CD4-positive, CD25-positive, alpha-beta regulatory T cell (primary cell): ENCODE measurements at regions not wholly inside any gene's neighbourhood (a gene's known extent, or its start where the extent isn't known, plus 50 kb on each side); places are given as distances from the start of the nearest gene placed in this dataset.
A peak's percentile ranks its signal among the peaks of the same experiment; 100 is the strongest.

Source experiments
- ATAC-seq, 2 donors: fragments of 150-1000 bp; cut with Tn5 transposase; one replicate each; pipeline ENCODE4 v1.10.0; 2021; ENCODE audit warnings: low read depth in 2 of 2, moderate number of reproducible peaks in 2 of 2, moderate library complexity in 1 of 2
- DNase-seq, 3 donors: peaks; one replicate each; pipeline versions ENCODE4 v3.0.0 to v3.0.0-alpha.2; 2012 to 2022; ENCODE audit warnings: mixed read lengths in 1 of 3
- H3K27ac ChIP-seq: one replicate; pipeline ENCODE4 v1.7.0; 2013; ENCODE audit warnings: mild to moderate bottlenecking, low read length; ENCODE audit not compliant: insufficient read depth, poor library complexity, severe bottlenecking
- H3K27me3 ChIP-seq: one replicate; pipeline ENCODE4 v1.7.0; 2013; ENCODE audit warnings: low read length; ENCODE audit not compliant: control insufficient read depth, insufficient read depth
- H3K36me3 ChIP-seq: one replicate; pipeline ENCODE4 v1.7.0; 2013; ENCODE audit warnings: mild to moderate bottlenecking, low read length, moderate library complexity; ENCODE audit not compliant: control insufficient read depth, insufficient read depth
- H3K4me1 ChIP-seq: 2 replicates; pipeline ENCODE4 v1.7.0; 2013; ENCODE audit warnings: mild to moderate bottlenecking, low read length; ENCODE audit not compliant: insufficient read depth, control insufficient read depth, poor library complexity, severe bottlenecking
- H3K4me3 ChIP-seq: one replicate; pipeline ENCODE4 v1.7.0; 2013; ENCODE audit warnings: low read depth, mild to moderate bottlenecking, low read length, moderate library complexity
- H3K9me3 ChIP-seq, 2 experiments: 1 replicate in 1 of 2; 2 replicates in 1 of 2; pipeline ENCODE4 v1.7.0; 2013; ENCODE audit warnings: low read length in 2 of 2, mild to moderate bottlenecking in 1 of 2, moderate library complexity in 1 of 2; ENCODE audit not compliant: control insufficient read depth in 2 of 2
- H3K27ac Mint-ChIP-seq, 3 donors: one replicate each; pipeline ENCODE4 v1.8.0; 2020 to 2022; ENCODE audit warnings: mild to moderate bottlenecking in 3 of 3, mixed read lengths in 3 of 3, moderate library complexity in 2 of 3
- H3K27me3 Mint-ChIP-seq: one replicate; pipeline ENCODE4 v1.8.0; 2022; ENCODE audit warnings: mild to moderate bottlenecking, mixed read lengths
- H3K36me3 Mint-ChIP-seq: one replicate; pipeline ENCODE4 v1.8.0; 2020; ENCODE audit warnings: mixed read lengths
- H3K4me1 Mint-ChIP-seq, 4 donors: one replicate each; pipeline ENCODE4 v1.8.0; 2020 to 2022; ENCODE audit warnings: mixed read lengths in 4 of 4, mild to moderate bottlenecking in 1 of 4
- H3K4me3 Mint-ChIP-seq, 4 donors: one replicate each; pipeline ENCODE4 v1.8.0; 2020 to 2022; ENCODE audit warnings: mild to moderate bottlenecking in 4 of 4, mixed read lengths in 4 of 4, moderate library complexity in 3 of 4
- H3K9me3 Mint-ChIP-seq, 7 donors: one replicate each; pipeline ENCODE4 v1.8.0; 2020 to 2022; ENCODE audit warnings: mixed read lengths in 7 of 7, mild to moderate bottlenecking in 3 of 7, moderate library complexity in 2 of 7

DNA sequence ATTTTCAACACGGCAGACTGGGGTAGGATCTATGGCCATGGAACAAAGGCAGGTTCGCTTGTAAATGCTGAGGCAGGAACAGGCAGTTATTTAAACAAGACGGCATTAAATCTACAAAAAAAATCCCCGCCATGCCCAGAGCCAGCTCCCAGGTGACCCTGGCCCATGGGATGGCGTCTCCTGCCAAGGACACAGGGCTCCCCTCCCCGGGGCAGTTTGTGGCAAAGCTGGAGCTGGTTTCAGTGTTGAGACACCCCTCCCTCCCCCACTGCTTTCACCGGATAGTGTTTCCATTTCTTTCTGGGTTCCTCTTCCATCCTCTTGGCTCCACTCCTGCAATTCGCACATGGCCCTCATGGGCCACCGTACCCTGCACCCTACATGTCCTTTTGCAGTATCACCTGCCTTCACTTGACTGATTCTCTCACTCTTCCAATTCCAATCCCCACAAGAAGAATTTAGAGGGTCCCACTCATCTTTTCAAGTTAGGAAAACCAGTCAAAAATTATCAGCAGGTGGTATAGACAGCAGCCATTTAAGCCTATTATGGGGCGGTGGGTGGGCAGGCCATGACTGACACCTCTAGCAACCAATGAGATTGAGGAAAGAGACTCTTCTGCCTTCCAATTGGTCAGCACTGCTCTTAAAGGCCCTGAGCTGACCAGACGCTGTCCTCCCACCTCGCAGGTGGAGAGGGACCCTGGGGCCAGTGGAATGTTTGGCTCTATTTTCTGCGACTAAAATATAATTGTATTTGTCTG lies 52.0 kb downstream of the OLIG1 start:
- DNase-seq = peak in 1 of 3 donors; percentile 31
- no peak for ATAC-seq
- Histone ChIP-seq H3K4me3 (no peak overlapping the region), H3K4me1 (peaks cover 2% of the 10 kb centered on the region), H3K36me3 (no peaks in the 10 kb centered on the region), H3K9me3 (no peaks in the 10 kb centered on the region), H3K27me3 (no peaks in the 10 kb centered on the region), H3K27ac (no peak overlapping the region)
- Mint-ChIP-seq H3K27ac (peak overlapping the region in 1 of 3 donors; percentile 15), H3K4me1 (peaks cover 0 to 10% (median 1%) of the 10 kb centered on the region in 4 donors), H3K4me3 (no peak overlapping the region), H3K36me3 (no peaks in the 10 kb centered on the region), H3K27me3 (peaks cover 29% of the 10 kb centered on the region), H3K9me3 (no peaks in the 10 kb centered on the region)

- DNase-seq = no peak
Measured at GRCh38 chr21:33122507-33122906, 52.6 kb downstream of the OLIG1 start.

GRCh38 chr21:33123374-33124123 lies 53.6 kb downstream of the OLIG1 start:
- ATAC-seq (no peak), DNase-seq (no peak)
- Mint-ChIP-seq H3K27ac (no peak overlapping the region), H3K9me3 (no peaks in the 10 kb centered on the region), H3K27me3 (peaks cover 38% of the 10 kb centered on the region), H3K4me3 (no peak overlapping the region), H3K4me1 (peaks cover 0 to 7% (median 4%) of the 10 kb centered on the region in 4 donors), H3K36me3 (no peaks in the 10 kb centered on the region)
- Histone ChIP-seq H3K4me3 (no peak overlapping the region), H3K36me3 (no peaks in the 10 kb centered on the region), H3K4me1 (peaks cover 6% of the 10 kb centered on the region), H3K27ac (no peak overlapping the region), H3K27me3 (peaks cover 9% of the 10 kb centered on the region), H3K9me3 (no peaks in the 10 kb centered on the region)

More at GRCh38 chr21:33122507-33122906, 52.6 kb downstream of the OLIG1 start:
- no peak overlapping the region for H3K27ac Mint-ChIP-seq
- Histone ChIP-seq H3K27me3 (peaks cover 1% of the 10 kb centered on the region), H3K9me3 (no peaks in the 10 kb centered on the region), H3K36me3 (no peaks in the 10 kb centered on the region), H3K4me1 (peaks cover 5% of the 10 kb centered on the region), H3K4me3 (no peak overlapping the region), H3K27ac (no peak overlapping the region)
- H3K36me3 Mint-ChIP-seq = no peaks in the 10 kb centered on the region
- no peak overlapping the region for H3K4me3 Mint-ChIP-seq
- H3K4me1 Mint-ChIP-seq = peaks cover 0 to 10% (median 4%) of the 10 kb centered on the region in 4 donors
- no peaks in the 10 kb centered on the region for H3K9me3 Mint-ChIP-seq
- H3K27me3 Mint-ChIP-seq = peaks cover 35% of the 10 kb centered on the region
- ATAC-seq = no peak

- H3K4me1 Mint-ChIP-seq = peaks cover 0 to 7% (median 4%) of the 10 kb centered on the region in 4 donors
Measured at GRCh38 chr21:33124889-33125288, 54.9 kb downstream of the OLIG1 start.

DNA sequence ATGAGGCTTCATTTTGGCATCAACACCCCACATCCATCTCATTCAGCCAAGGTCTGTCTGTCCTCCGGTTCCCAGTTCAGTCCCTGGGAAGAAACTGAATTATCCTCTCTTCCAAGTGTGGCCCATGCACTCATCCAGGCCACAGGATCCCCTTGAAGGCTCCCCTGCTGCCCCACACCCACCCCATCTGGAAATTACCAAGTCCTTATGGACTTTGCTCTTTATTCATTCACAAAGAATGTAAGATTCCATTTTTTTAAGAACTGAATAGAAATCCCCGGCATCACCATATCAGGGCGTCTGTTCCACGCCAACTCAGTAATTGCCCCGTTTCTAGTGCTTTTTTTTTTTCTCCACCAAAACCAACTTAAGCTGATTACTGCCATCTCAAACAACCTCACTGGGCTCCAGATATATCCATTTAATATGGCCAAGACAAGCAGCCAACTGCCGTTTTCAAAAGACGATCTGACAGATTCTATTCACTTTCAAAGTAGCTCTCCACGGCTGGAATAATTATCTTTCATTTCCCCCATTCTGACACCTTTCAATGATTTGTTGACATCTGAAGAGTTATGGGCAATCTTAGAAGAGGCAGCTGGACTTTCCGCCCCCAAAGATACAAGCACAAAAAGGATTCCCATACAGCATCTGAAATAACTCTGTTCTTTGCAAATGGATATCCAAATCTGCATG lies 55.9 kb downstream of the OLIG1 start:
- H3K36me3 Mint-ChIP-seq = no peaks in the 10 kb centered on the region

More at GRCh38 chr21:33124889-33125288, 54.9 kb downstream of the OLIG1 start:
- Histone ChIP-seq H3K27ac (no peak overlapping the region), H3K9me3 (no peaks in the 10 kb centered on the region), H3K4me1 (peaks cover 6% of the 10 kb centered on the region), H3K4me3 (no peak overlapping the region), H3K36me3 (no peaks in the 10 kb centered on the region), H3K27me3 (peaks cover 17% of the 10 kb centered on the region)
- Mint-ChIP-seq H3K27ac (no peak overlapping the region), H3K27me3 (peaks cover 34% of the 10 kb centered on the region), H3K36me3 (no peaks in the 10 kb centered on the region), H3K4me3 (no peak overlapping the region), H3K9me3 (no peaks in the 10 kb centered on the region)
- ATAC-seq (no peak), DNase-seq (no peak)

GRCh38 chr21:33126569-33126968 lies 56.6 kb downstream of the OLIG1 start:
- Histone ChIP-seq H3K36me3 (no peaks in the 10 kb centered on the region), H3K4me3 (no peak overlapping the region), H3K27ac (no peak overlapping the region), H3K9me3 (no peaks in the 10 kb centered on the region), H3K27me3 (peaks cover 23% of the 10 kb centered on the region), H3K4me1 (peaks cover 6% of the 10 kb centered on the region)
- Mint-ChIP-seq H3K9me3 (no peaks in the 10 kb centered on the region), H3K4me1 (peaks cover 0 to 7% (median 4%) of the 10 kb centered on the region in 4 donors), H3K27ac (no peak overlapping the region), H3K36me3 (no peaks in the 10 kb centered on the region), H3K27me3 (peaks cover 46% of the 10 kb centered on the region), H3K4me3 (peak overlapping the region in 2 of 4 donors; percentile 31 to 75)
- DNase-seq = no peak
- ATAC-seq = no peak

More for the DNA sequence above, 55.9 kb downstream of the OLIG1 start:
- Mint-ChIP-seq H3K9me3 (no peaks in the 10 kb centered on the region), H3K4me3 (no peak overlapping the region), H3K27ac (no peak overlapping the region), H3K4me1 (peaks cover 0 to 7% (median 4%) of the 10 kb centered on the region in 4 donors), H3K27me3 (peaks cover 43% of the 10 kb centered on the region)
- no peak overlapping the region for H3K4me3 ChIP-seq
- H3K9me3 ChIP-seq = no peaks in the 10 kb centered on the region
- no peaks in the 10 kb centered on the region for H3K36me3 ChIP-seq
- H3K27me3 ChIP-seq = peaks cover 18% of the 10 kb centered on the region
- no peak overlapping the region for H3K27ac ChIP-seq
- DNase-seq (no peak), ATAC-seq (no peak)
- H3K4me1 ChIP-seq = peaks cover 6% of the 10 kb centered on the region

DNA sequence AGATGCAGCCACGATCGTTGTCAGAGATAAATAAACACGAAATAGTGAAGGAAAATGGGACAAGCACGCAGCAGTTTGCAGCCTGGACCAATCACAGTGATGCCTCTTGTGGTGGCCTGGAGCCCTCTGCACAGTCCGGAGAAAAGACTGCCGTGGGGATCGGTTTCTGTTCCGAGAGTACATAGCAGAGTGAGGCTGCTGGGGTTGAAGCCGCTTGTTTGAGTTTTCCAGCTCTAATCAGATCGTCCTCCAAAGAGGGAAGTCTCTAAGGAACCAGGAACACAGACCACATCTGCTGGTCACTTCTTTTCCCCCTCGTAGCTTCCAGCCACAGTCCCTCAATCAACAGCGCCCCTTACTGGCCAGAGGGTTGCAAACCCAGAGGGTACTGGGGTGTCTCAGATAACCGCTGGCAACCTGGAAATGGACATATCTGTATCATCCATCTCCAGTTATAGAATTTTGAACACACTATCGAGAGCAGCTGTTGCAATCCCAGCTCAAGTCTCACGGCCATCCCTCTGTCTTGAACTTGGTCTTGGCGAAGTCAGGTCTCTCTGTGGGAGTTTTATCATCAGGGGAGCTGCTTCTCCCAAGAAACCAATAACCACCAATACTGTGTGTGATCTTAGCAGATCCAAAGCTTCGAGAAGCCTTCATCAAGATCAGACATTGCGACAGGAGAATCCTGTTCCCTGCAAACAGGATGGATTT lies 57.4 kb downstream of the OLIG1 start:
- Mint-ChIP-seq H3K9me3 (no peaks in the 10 kb centered on the region), H3K27me3 (peaks cover 48% of the 10 kb centered on the region), H3K4me1 (peaks cover 0 to 7% (median 4%) of the 10 kb centered on the region in 4 donors), H3K27ac (no peak overlapping the region), H3K36me3 (no peaks in the 10 kb centered on the region), H3K4me3 (peak overlapping the region in 3 of 4 donors; percentile 31 to 75 (median 62))
- H3K27me3 ChIP-seq = peaks cover 23% of the 10 kb centered on the region
- peak in 1 of 2 donors; percentile 45 for ATAC-seq
- peak; percentile 11 to 40 (median 22) for DNase-seq
- peaks cover 6% of the 10 kb centered on the region for H3K4me1 ChIP-seq
- H3K4me3 ChIP-seq = peak overlapping the region; percentile 29
- H3K36me3 ChIP-seq = no peaks in the 10 kb centered on the region
- H3K9me3 ChIP-seq = no peaks in the 10 kb centered on the region
- no peak overlapping the region for H3K27ac ChIP-seq
